Left lung (tissue), 4 donors: ENCODE measurements at regions not wholly inside any gene's neighbourhood (a gene's known extent, or its start where the extent isn't known, plus 50 kb on each side); places are given as distances from the start of the nearest gene placed in this dataset.

Source experiments
- ATAC-seq: fragments of 200-7000 bp; cut with Tn5 transposase; one replicate; pipeline ENCODE4 v1.9.1; 2020; ENCODE audit warnings: moderate library complexity
- DNase-seq, 4 donors: peaks; one replicate each; pipeline ENCODE4 v3.0.0-alpha.2; 2013 to 2020
- H3K27ac ChIP-seq, 2 donors: fragments of 200-600 bp; sonication (generic) in 1 of 2; one replicate each; pipeline versions ENCODE4 v1.5.0 to v1.8.0; 2020 to 2021
- H3K27me3 ChIP-seq, 2 donors: fragments of 200-600 bp; sonication (generic) in 1 of 2; one replicate each; pipeline versions ENCODE4 v1.5.0 to v1.8.0; 2020 to 2021
- H3K36me3 ChIP-seq, 2 donors: fragments of 200-600 bp; sonication (generic) in 1 of 2; one replicate each; pipeline versions ENCODE4 v1.5.0 to v1.8.0; 2020 to 2021
- H3K4me1 ChIP-seq, 2 donors: fragments of 200-600 bp; one replicate each; pipeline ENCODE4 v1.8.0; 2021
- H3K4me3 ChIP-seq, 2 donors: fragments of 200-600 bp; sonication (generic) in 1 of 2; one replicate each; pipeline versions ENCODE4 v1.5.0 to v1.8.0; 2020 to 2021; ENCODE audit warnings: mild to moderate bottlenecking in 1 of 2
- H3K9me3 ChIP-seq, 2 donors: fragments of 200-600 bp; sonication (generic) in 1 of 2; one replicate each; pipeline versions ENCODE4 v1.5.0 to v1.8.0; 2020 to 2021
- CTCF ChIP-seq, 2 donors: fragments of 200-600 bp; sonication (generic) in 1 of 2; IDR thresholded peaks; one replicate each; pipeline versions ENCODE4 v1.5.0 to v1.8.0; 2021; ENCODE audit warnings: antibody characterized with exemption in 2 of 2
- intact Hi-C, 2 donors: fragments of 100-400 bp; cut with DNase I; formaldehyde crosslinking; loops; one replicate each; pipeline versions ENCODE4 v1.11.2 to v1.14.2; 2022
- donor health status: DM: no; HTN: yes; CAD: no.
- donor health status: DM: no; HTN: no; CAD: no.

- intact Hi-C loops: no loop called here
- DNase-seq (no peak), ATAC-seq (no peak)
- no peaks in the 10 kb centered on the region for H3K36me3 ChIP-seq
- no peaks in the 10 kb centered on the region for H3K4me1 ChIP-seq
- peaks cover 0 to 3% of the 10 kb centered on the region in 2 donors for H3K9me3 ChIP-seq
- H3K27me3 ChIP-seq: no peaks in the 10 kb centered on the region
- no peak overlapping the region for H3K4me3 ChIP-seq
- no peak for TF ChIP-seq CTCF (IDR thresholded peaks at IDR 0.05)
- H3K27ac ChIP-seq: no peak overlapping the region
Observed at GRCh38 chr3:148128136-148128535, 569.6 kb upstream of the AGTR1 start.

GRCh38 chr3:148131990-148132638, 565.6 kb upstream of the AGTR1 start:
- ATAC-seq: no peak

GRCh38 chr3:148136816-148137215, 560.9 kb upstream of the AGTR1 start:
- Histone ChIP-seq H3K27ac (no peak overlapping the region), H3K36me3 (no peaks in the 10 kb centered on the region), H3K9me3 (no peaks in the 10 kb centered on the region), H3K4me1 (no peaks in the 10 kb centered on the region), H3K4me3 (no peak overlapping the region), H3K27me3 (no peaks in the 10 kb centered on the region)
- ATAC-seq (no peak), DNase-seq (no peak)
- intact Hi-C loops: no loop called here
- TF ChIP-seq CTCF (IDR thresholded peaks at IDR 0.05): no peak

More at GRCh38 chr3:148131990-148132638, 565.6 kb upstream of the AGTR1 start:
- Histone ChIP-seq H3K9me3 (peaks cover 0 to 3% of the 10 kb centered on the region in 2 donors), H3K4me3 (no peak overlapping the region), H3K27ac (no peak overlapping the region), H3K27me3 (no peaks in the 10 kb centered on the region), H3K4me1 (no peaks in the 10 kb centered on the region), H3K36me3 (no peaks in the 10 kb centered on the region)
- no peak for TF ChIP-seq CTCF (IDR thresholded peaks at IDR 0.05)
- no peak for DNase-seq
- intact Hi-C loops: no loop called here

GRCh38 chr3:148146241-148146640, 551.5 kb upstream of the AGTR1 start:
- Histone ChIP-seq H3K27me3 (no peaks in the 10 kb centered on the region), H3K27ac (no peak overlapping the region), H3K36me3 (no peaks in the 10 kb centered on the region), H3K4me1 (peaks cover 0 to 9% of the 10 kb centered on the region in 2 donors), H3K4me3 (no peak overlapping the region), H3K9me3 (no peaks in the 10 kb centered on the region)
- ATAC-seq (no peak), DNase-seq (no peak)
- intact Hi-C loops: no loop called here
- TF ChIP-seq CTCF (IDR thresholded peaks at IDR 0.05): no peak

- no peak overlapping the region for H3K4me3 ChIP-seq
- no peak for TF ChIP-seq CTCF (IDR thresholded peaks at IDR 0.05)
- no peaks in the 10 kb centered on the region for H3K9me3 ChIP-seq
- no peaks in the 10 kb centered on the region for H3K27me3 ChIP-seq
- DNase-seq (peak in 2 of 4 donors; percentile 4 to 24), ATAC-seq (peak; percentile 80)
- intact Hi-C loops: no loop called here
- no peak overlapping the region for H3K27ac ChIP-seq
- no peaks in the 10 kb centered on the region for H3K36me3 ChIP-seq
- H3K4me1 ChIP-seq: peaks cover 0 to 9% of the 10 kb centered on the region in 2 donors
Observed at GRCh38 chr3:148146947-148147826, 550.5 kb upstream of the AGTR1 start.
